ENCODE measurements at regions not wholly inside any gene's neighbourhood (a gene's known extent, or its start where the extent isn't known, plus 50 kb on each side); places are given as distances from the start of the nearest gene placed in this dataset.

- no peaks in the 10 kb centered on the region for H3K4me1 ChIP-seq (ENCODE audit: control insufficient read depth, extremely low read depth, insufficient read depth, low read length)
- CTCF ChIA-PET: interaction anchor here (1.0 to 1.3 kb wide), 3 partner anchors 12 to 44 kb away, joined by 3 to 4 read pairs (median 3); no protein-coding TSS in a partner anchor
- FAIRE-seq: no peak
- POLR2A ChIA-PET: no interaction called here
- no peak overlapping the region for H2AFZ ChIP-seq (ENCODE audit: low read depth, low read length)
- no TSS peak for BruUV-seq (replicated peaks)
- H3K4me3 ChIP-seq (replicated peaks in 1 of 3; ENCODE audit: insufficient read depth in 1 of 3, low read depth in 1 of 3, low read length in 3 of 3): no peak overlapping the region
- H3K9me1 ChIP-seq (replicated peaks; ENCODE audit: control insufficient read depth, extremely low read depth, insufficient read depth, low read length): no peaks in the 10 kb centered on the region
- no peaks in the 10 kb centered on the region for H3K79me2 ChIP-seq (ENCODE audit: control insufficient read depth, insufficient read depth, low read length)
- no peak overlapping the region for H3K4me2 ChIP-seq (ENCODE audit: insufficient read depth, low read length)
- H3K27me3 ChIP-seq (ENCODE audit: control insufficient read depth in 2 of 2, insufficient read depth in 2 of 2, low read length in 2 of 2): no peaks in the 10 kb centered on the region
- H3K27ac ChIP-seq (ENCODE audit: insufficient read depth, low read depth, low read length): no peak overlapping the region
- DNase-seq (ENCODE audit: low read depth, low spot score): no peak
- intact Hi-C loops (cut with micrococcal nuclease) (no loop called here), dilution Hi-C loops (cut with MboI; ENCODE audit: extremely low pct_ligation_motif_present, low sequenced_read_pairs) (no loop called here)
- no peak overlapping the region for H3K9ac ChIP-seq (replicated peaks; ENCODE audit: extremely low read depth, insufficient read depth, low read length)
- H4K20me1 ChIP-seq (replicated peaks; ENCODE audit: control insufficient read depth, extremely low read depth, insufficient read depth, low read length): no peaks in the 10 kb centered on the region
- no peaks in the 10 kb centered on the region for H3K36me3 ChIP-seq (ENCODE audit: control insufficient read depth in 2 of 2, extremely low read depth in 1 of 2, insufficient read depth in 2 of 2, low read length in 2 of 2)
- TF ChIP-seq, protein P1, sequence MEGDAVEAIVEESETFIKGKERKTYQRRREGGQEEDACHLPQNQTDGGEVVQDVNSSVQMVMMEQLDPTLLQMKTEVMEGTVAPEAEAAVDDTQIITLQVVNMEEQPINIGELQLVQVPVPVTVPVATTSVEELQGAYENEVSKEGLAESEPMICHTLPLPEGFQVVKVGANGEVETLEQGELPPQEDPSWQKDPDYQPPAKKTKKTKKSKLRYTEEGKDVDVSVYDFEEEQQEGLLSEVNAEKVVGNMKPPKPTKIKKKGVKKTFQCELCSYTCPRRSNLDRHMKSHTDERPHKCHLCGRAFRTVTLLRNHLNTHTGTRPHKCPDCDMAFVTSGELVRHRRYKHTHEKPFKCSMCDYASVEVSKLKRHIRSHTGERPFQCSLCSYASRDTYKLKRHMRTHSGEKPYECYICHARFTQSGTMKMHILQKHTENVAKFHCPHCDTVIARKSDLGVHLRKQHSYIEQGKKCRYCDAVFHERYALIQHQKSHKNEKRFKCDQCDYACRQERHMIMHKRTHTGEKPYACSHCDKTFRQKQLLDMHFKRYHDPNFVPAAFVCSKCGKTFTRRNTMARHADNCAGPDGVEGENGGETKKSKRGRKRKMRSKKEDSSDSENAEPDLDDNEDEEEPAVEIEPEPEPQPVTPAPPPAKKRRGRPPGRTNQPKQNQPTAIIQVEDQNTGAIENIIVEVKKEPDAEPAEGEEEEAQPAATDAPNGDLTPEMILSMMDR (IDR thresholded peaks at IDR 0.05; ENCODE audit: extremely low read depth in 1 of 2, insufficient read depth in 1 of 2, low read depth in 1 of 2, low read length in 2 of 2): no peak
- no peak for TF ChIP-seq GATA2 (IDR thresholded peaks at IDR 0.05; ENCODE audit: insufficient read depth, insufficient read length, low read depth, low read length)
- no peak for TF ChIP-seq JUN (IDR thresholded peaks at IDR 0.05; ENCODE audit: borderline replicate concordance, insufficient read depth, insufficient read length, low read depth)
- TF ChIP-seq MYC (IDR thresholded peaks at IDR 0.05; ENCODE audit: low read depth, low read length): no peak
- TF ChIP-seq FOS (IDR thresholded peaks at IDR 0.05; ENCODE audit: borderline replicate concordance, insufficient read depth, low read length): no peak
- no peak for TF ChIP-seq POLR2A (IDR thresholded peaks at IDR 0.05; ENCODE audit: low read depth, low read length)
- no peak for TF ChIP-seq POLR2AphosphoS5 (IDR thresholded peaks at IDR 0.05; ENCODE audit: insufficient read depth, low read depth, low read length)
- TF ChIP-seq MAX (IDR thresholded peaks at IDR 0.05; ENCODE audit: insufficient read depth, insufficient read length): no peak
- TF ChIP-seq EZH2 (IDR thresholded peaks at IDR 0.05; ENCODE audit: borderline replicate concordance, low read depth, low read length, severe bottlenecking): no peak
- no peaks in the 10 kb centered on the region for H3K9me3 ChIP-seq (replicated peaks; ENCODE audit: control insufficient read depth, insufficient read depth, low read length)
Observed at GRCh38 chr14:101181446-101182313, 278.2 kb upstream of the RTL1 start.

All from endothelial cell of umbilical vein (primary cell).